Stomach smooth muscle (tissue), 2 donors: ENCODE measurements at regions not wholly inside any gene's neighbourhood (a gene's known extent, or its start where the extent isn't known, plus 50 kb on each side); places are given as distances from the start of the nearest gene placed in this dataset.

Experiments
- H3K27ac ChIP-seq: one replicate; pipeline ENCODE4 v1.7.0; 2013; ENCODE audit warnings: mild to moderate bottlenecking, low read length, inconsistent platforms
- H3K27me3 ChIP-seq, 2 donors: one replicate each; pipeline ENCODE4 v1.7.0; 2013; ENCODE audit warnings: low read length in 2 of 2; ENCODE audit not compliant: insufficient read depth in 2 of 2, control insufficient read depth in 1 of 2
- H3K36me3 ChIP-seq, 2 donors: one replicate each; pipeline ENCODE4 v1.7.0; 2013; ENCODE audit warnings: low read length in 2 of 2; ENCODE audit not compliant: control insufficient read depth in 2 of 2, insufficient read depth in 2 of 2
- H3K4me1 ChIP-seq: one replicate; pipeline ENCODE4 v1.7.0; 2013; ENCODE audit warnings: low read length; ENCODE audit not compliant: control insufficient read depth, insufficient read depth
- H3K4me3 ChIP-seq, 2 donors: one replicate each; pipeline ENCODE4 v1.7.0; 2013; ENCODE audit warnings: low read length in 2 of 2
- H3K9ac ChIP-seq, 2 donors: one replicate each; pipeline ENCODE4 v1.7.0; 2013; ENCODE audit warnings: low read length in 2 of 2, mild to moderate bottlenecking in 1 of 2
- H3K9me3 ChIP-seq, 2 donors: one replicate each; pipeline ENCODE4 v1.7.0; 2013; ENCODE audit warnings: low read length in 2 of 2; ENCODE audit not compliant: control insufficient read depth in 2 of 2
- donor health status: healthy.
- donor health status: Pancreatic carcinoma.

- Histone ChIP-seq H3K9me3 (peaks cover 0 to 5% of the 10 kb centered on the region in 2 donors), H3K4me3 (no peak overlapping the region), H3K36me3 (no peaks in the 10 kb centered on the region)
Observed at GRCh38 chr10:3982746-3983442, 197.9 kb upstream of the KLF6 start.

GRCh38 chr10:3981300-3981699, 196.3 kb upstream of the KLF6 start:
- no peak overlapping the region for H3K9ac ChIP-seq
- H3K27ac ChIP-seq = no peak overlapping the region
- peaks cover 0 to 5% of the 10 kb centered on the region in 2 donors for H3K9me3 ChIP-seq
- no peak overlapping the region for H3K4me3 ChIP-seq
- no peaks in the 10 kb centered on the region for H3K27me3 ChIP-seq
- no peaks in the 10 kb centered on the region for H3K36me3 ChIP-seq
- H3K4me1 ChIP-seq = no peaks in the 10 kb centered on the region

More at GRCh38 chr10:3982746-3983442, 197.9 kb upstream of the KLF6 start:
- Histone ChIP-seq H3K27ac (no peak overlapping the region), H3K27me3 (no peaks in the 10 kb centered on the region), H3K4me1 (no peaks in the 10 kb centered on the region), H3K9ac (no peak overlapping the region)

GRCh38 chr10:3980660-3981059, 195.7 kb upstream of the KLF6 start:
- Histone ChIP-seq H3K4me3 (no peak overlapping the region), H3K9ac (no peak overlapping the region), H3K27ac (no peak overlapping the region), H3K36me3 (no peaks in the 10 kb centered on the region), H3K9me3 (peaks cover 0 to 5% of the 10 kb centered on the region in 2 donors), H3K4me1 (no peaks in the 10 kb centered on the region), H3K27me3 (no peaks in the 10 kb centered on the region)

- H3K4me1 ChIP-seq = no peaks in the 10 kb centered on the region
Observed at GRCh38 chr10:3980144-3980543, 195.1 kb upstream of the KLF6 start.

GRCh38 chr10:3978761-3979160, 193.8 kb upstream of the KLF6 start:
- no peaks in the 10 kb centered on the region for H3K4me1 ChIP-seq
- H3K9ac ChIP-seq = no peak overlapping the region
- no peaks in the 10 kb centered on the region for H3K27me3 ChIP-seq
- H3K4me3 ChIP-seq = no peak overlapping the region
- H3K9me3 ChIP-seq = peaks cover 0 to 5% of the 10 kb centered on the region in 2 donors
- H3K36me3 ChIP-seq = no peaks in the 10 kb centered on the region
- H3K27ac ChIP-seq = no peak overlapping the region

More at GRCh38 chr10:3980144-3980543, 195.1 kb upstream of the KLF6 start:
- Histone ChIP-seq H3K27me3 (no peaks in the 10 kb centered on the region), H3K9me3 (peaks cover 0 to 5% of the 10 kb centered on the region in 2 donors), H3K36me3 (no peaks in the 10 kb centered on the region), H3K4me3 (no peak overlapping the region), H3K9ac (no peak overlapping the region), H3K27ac (no peak overlapping the region)

GRCh38 chr10:3978174-3978573, 193.2 kb upstream of the KLF6 start:
- Histone ChIP-seq H3K9me3 (peaks cover 0 to 5% of the 10 kb centered on the region in 2 donors), H3K4me3 (no peak overlapping the region), H3K4me1 (no peaks in the 10 kb centered on the region), H3K27me3 (no peaks in the 10 kb centered on the region), H3K36me3 (no peaks in the 10 kb centered on the region), H3K27ac (no peak overlapping the region), H3K9ac (no peak overlapping the region)

GRCh38 chr10:3977761-3978160, 192.8 kb upstream of the KLF6 start:
- Histone ChIP-seq H3K9me3 (peaks cover 0 to under 1% of the 10 kb centered on the region in 2 donors), H3K27ac (no peak overlapping the region), H3K4me1 (no peaks in the 10 kb centered on the region)

GRCh38 chr10:3976718-3977117, 191.7 kb upstream of the KLF6 start:
- H3K27me3 ChIP-seq = no peaks in the 10 kb centered on the region
- no peak overlapping the region for H3K4me3 ChIP-seq
- H3K9me3 ChIP-seq = no peaks in the 10 kb centered on the region
- H3K27ac ChIP-seq = no peak overlapping the region
- no peaks in the 10 kb centered on the region for H3K4me1 ChIP-seq
- no peak overlapping the region for H3K9ac ChIP-seq
- no peaks in the 10 kb centered on the region for H3K36me3 ChIP-seq

More at GRCh38 chr10:3977761-3978160, 192.8 kb upstream of the KLF6 start:
- H3K9ac ChIP-seq = no peak overlapping the region
- H3K4me3 ChIP-seq = no peak overlapping the region
- H3K27me3 ChIP-seq = no peaks in the 10 kb centered on the region
- no peaks in the 10 kb centered on the region for H3K36me3 ChIP-seq

- no peak overlapping the region for H3K9ac ChIP-seq
- no peak overlapping the region for H3K27ac ChIP-seq
- no peaks in the 10 kb centered on the region for H3K9me3 ChIP-seq
- H3K27me3 ChIP-seq = no peaks in the 10 kb centered on the region
- H3K36me3 ChIP-seq = no peaks in the 10 kb centered on the region
- H3K4me3 ChIP-seq = no peak overlapping the region
- no peaks in the 10 kb centered on the region for H3K4me1 ChIP-seq
Observed at GRCh38 chr10:3976171-3976570, 191.2 kb upstream of the KLF6 start.

- H3K4me1 ChIP-seq = no peaks in the 10 kb centered on the region
- H3K9me3 ChIP-seq = no peaks in the 10 kb centered on the region
- no peaks in the 10 kb centered on the region for H3K27me3 ChIP-seq
- no peak overlapping the region for H3K4me3 ChIP-seq
- no peaks in the 10 kb centered on the region for H3K36me3 ChIP-seq
- H3K9ac ChIP-seq = no peak overlapping the region
- H3K27ac ChIP-seq = no peak overlapping the region
Observed at GRCh38 chr10:3975016-3975415, 190.0 kb upstream of the KLF6 start.

- H3K27me3 ChIP-seq = no peaks in the 10 kb centered on the region
- H3K36me3 ChIP-seq = no peaks in the 10 kb centered on the region
- H3K4me3 ChIP-seq = no peak overlapping the region
- H3K27ac ChIP-seq = no peak overlapping the region
- no peaks in the 10 kb centered on the region for H3K4me1 ChIP-seq
- no peaks in the 10 kb centered on the region for H3K9me3 ChIP-seq
- H3K9ac ChIP-seq = no peak overlapping the region
Observed at GRCh38 chr10:3972460-3973301, 187.7 kb upstream of the KLF6 start.
